HG03378 (cell line): ENCODE measurements at regions not wholly inside any gene's neighbourhood (a gene's known extent, or its start where the extent isn't known, plus 50 kb on each side); places are given as distances from the start of the nearest gene placed in this dataset.

Source experiments
- ATAC-seq: cut with Tn5 transposase; IDR thresholded peaks from one replicate; pipeline ENCODE4 v1.9.1; 2021; ENCODE audit warnings: mild to moderate bottlenecking, moderate library complexity; ENCODE audit not compliant: unreplicated experiment

GRCh38 chr10:61356354-61356753 lies 96.8 kb downstream of the TMEM26 start:
- no peak for ATAC-seq

DNA sequence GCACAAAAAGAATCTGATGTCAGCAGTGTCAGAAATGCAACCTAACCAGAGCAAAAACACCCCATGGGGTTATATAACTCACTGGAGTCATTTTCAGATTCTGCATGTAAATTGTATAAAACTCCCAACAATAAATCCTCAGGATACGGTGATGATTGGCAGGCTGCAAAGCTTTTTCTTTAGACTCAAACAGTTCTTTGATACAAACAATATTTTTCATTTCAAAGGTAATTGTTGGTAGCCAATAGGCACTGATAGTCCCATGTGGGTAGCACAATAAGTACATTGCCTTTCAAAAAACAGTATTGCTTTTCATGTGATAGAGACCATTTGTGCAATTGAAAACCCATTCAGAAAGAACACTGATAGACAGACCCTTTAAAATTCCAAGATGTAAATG lies 98.0 kb downstream of the TMEM26 start:
- ATAC-seq: no peak

DNA sequence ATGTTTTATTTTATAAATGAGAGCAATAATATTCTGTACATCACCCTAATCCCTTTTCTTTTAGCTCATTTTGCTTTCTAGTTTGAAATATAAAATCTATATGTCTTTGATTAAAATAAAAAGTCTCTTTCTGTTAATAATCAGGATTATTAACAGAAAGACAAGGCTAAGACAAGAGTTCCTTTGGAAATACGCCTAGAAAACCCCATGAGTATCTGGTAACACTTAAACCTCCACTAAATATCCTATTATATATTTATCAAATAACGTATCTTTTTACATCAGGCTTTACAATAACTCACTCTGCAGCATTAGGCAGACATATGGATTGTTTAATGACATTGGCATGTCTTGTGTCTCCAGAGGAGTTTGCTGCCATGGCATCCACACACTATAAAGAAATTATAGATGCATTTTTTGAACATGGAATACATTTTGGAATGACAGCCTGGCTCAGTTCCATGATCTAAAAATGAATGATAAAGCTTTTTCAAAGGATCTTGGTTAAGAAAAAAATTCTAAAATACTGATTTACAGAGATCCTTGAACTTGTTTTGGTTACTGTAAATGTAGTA lies 98.7 kb downstream of the TMEM26 start:
- ATAC-seq: no peak

- ATAC-seq: no peak
Measured at GRCh38 chr10:61350794-61351193, 102.4 kb downstream of the TMEM26 start.

- no peak for ATAC-seq
Measured at GRCh38 chr10:61350068-61350467, 103.1 kb downstream of the TMEM26 start.

DNA sequence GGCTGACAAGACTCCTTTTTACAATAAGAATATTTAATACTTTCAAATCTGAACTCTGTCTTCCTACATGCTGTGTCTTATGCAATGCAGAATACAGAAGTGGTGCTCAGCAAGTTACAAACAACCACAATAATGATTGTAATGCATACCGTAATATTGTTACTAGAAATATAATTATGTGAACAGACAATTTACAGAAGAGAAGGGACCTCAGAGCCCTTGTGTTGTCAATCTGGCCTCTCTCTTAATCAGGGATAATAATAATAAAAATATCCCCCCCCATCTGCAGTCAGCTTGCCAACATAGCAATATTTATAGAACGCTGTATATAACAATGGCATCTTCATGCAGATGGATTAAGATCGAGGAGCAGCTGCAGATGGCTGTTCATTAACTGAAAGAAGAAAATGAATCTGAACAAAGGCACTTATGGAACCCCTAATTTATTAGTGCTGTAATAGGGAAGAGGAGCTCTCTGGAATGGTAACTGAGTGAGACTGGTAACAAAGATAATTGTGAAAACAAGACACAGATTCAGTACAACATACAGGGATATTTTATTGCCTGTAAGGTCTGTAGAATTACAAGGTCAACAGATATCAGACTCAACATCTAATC lies 106.3 kb downstream of the TMEM26 start:
- ATAC-seq: no peak

DNA sequence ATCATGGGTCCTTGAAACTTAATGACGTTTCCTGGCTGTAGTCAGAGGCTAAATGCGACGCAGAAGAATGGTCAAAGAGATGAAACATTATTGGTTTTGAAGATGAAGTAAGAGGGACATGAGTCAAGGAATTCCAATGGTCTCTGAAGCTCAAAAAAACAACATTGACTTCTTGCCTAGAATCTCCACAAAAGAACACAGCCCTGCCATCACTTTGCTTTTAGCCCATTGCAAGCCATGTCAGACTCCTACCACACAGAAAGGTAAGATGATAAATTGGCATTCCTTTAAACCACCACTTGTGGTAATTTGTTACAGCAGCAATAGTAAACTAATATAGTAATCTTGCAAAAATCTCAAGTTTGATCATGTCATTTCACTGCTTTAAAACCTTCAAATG lies 109.4 kb downstream of the TMEM26 start:
- ATAC-seq: no peak

- no peak for ATAC-seq
Measured at GRCh38 chr10:61342858-61343572, 110.2 kb downstream of the TMEM26 start.

DNA sequence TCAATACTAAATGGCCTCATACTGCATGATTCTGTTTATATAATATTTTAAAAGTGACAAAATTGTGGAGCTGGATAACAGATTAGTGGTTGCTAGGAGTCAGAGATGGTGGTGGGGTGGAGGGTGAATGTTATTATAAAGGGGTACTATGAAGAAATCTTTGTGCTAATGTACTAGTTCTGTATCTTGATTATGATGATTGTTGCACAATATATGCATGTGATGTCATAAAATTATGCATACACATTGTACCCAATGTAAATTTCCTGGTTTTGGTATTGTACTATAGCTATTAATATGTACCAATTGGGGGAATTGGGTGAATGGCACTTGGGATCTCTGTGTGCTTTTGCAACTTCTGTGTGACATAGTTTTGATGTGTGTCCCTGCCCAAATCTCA lies 112.2 kb downstream of the TMEM26 start:
- ATAC-seq: no peak

DNA sequence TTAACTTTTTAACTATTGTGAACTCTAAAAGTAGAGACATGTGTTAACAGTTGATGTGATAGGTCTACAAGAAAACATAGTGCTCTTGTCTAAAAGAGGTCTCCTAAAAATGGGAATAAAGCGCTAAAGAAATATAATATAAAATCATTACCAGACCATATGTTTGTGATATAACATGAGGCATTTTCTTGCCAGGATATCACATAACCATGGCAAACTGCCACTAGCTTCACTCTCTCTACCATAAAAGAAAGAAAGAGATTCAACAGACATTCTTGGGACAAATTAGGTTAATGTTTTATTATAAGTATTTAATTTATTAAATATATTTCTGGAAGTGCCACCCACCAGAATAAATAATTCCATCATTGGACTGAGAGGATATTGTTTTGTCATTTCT lies 115.0 kb downstream of the TMEM26 start:
- ATAC-seq: no peak

- ATAC-seq: no peak
Measured at GRCh38 chr10:61337741-61338140, 115.4 kb downstream of the TMEM26 start.

DNA sequence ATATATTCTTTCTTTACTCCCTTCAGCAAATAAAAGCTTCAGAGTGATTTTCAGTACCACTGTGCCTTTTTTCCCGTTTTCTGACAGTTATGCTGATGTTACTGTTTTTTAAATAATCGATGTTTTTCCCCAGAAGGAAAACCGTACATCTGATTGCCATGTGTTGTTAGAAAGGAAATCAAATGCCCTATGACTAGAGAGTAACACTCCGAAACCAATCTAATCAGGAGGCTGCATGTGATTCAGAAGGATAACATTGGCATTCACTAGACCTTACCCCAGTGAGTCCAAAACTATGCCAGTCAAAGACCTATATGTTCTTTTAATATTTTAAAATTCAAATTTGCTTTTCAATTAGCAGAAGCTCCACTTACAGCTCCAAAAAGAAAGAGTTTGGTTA lies 116.3 kb downstream of the TMEM26 start:
- no peak for ATAC-seq

DNA sequence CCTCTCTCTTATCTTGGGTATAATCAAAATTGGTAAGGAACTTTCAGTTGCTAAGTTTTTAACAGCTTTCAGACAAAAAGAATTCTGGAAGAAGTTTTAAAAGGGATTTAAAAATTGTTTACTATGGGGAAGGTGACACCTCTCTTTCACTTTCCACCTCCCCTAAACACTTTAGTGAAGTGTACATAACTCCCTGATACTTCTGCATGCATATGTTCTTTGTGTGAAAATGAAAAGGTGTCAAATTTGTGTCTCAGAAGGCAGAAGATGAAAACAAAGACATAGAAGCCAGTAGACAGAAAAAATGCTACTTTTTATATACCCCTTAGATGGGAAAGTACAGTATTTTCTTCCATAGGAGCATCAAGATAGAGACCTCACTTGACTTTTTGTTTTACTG lies 117.8 kb downstream of the TMEM26 start:
- no peak for ATAC-seq

DNA sequence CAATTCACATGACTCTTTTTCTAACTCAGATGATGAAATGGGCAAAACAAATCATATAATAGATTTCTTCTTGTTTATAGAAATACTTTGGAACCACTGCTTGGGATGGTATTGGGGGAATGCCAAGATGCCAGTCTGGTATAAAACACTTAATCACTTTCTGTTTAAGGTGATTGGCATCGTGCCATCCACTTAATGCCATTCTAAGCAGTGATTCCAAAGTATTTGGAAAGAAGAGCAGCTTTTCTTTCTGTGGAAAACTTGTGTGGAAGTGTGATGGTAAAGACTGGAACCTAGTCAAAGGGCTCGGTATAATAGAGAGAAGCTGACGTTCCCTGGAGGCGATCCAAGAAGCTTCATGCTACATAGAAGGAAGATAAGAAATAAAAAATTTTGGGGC lies 120.6 kb downstream of the TMEM26 start:
- ATAC-seq: no peak

GRCh38 chr10:61330669-61331068 lies 122.5 kb downstream of the TMEM26 start:
- ATAC-seq: no peak

GRCh38 chr10:61329854-61330253 lies 123.3 kb downstream of the TMEM26 start:
- ATAC-seq: peak; percentile 86

- no peak for ATAC-seq
Measured at GRCh38 chr10:61325223-61325960, 127.8 kb downstream of the TMEM26 start.

GRCh38 chr10:61323726-61324125 lies 129.5 kb downstream of the TMEM26 start:
- ATAC-seq: no peak

DNA sequence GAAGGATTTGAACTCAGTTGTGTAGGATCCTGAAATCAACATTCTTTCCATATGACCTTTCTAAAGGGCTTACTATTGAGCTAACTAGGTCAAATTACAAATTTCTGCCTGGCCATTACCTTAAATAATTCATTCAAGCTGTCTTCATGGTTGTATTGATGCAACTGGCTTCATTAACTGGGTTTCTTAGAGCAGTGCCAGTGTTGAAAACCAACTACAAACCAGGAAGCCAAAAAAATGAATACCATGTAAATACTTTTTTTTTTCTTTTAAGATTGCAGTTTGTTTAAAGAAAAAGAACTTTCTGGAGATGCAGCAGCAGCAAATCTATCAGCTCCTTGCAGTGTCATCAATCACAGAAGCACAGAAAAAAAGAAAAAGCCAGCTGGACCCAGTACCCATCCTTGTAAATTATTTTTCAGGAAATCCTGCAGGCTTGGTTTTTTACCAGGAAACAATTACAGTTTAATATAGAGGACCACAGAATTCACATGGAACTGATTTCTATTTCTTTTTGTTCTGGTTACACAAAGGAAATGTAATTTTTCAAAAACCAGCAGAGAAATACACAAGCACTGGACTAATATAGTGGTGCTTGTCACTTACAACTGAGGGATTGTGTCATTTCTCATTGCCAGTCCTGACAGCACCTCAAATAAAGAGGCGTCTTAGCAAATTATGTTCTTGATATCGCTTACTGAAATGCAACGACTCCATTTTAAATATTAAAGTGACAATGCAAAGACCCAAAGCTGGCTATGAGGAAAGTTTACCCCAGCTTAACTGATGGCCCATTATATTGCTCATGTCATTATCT lies 131.9 kb downstream of the TMEM26 start:
- ATAC-seq: no peak

DNA sequence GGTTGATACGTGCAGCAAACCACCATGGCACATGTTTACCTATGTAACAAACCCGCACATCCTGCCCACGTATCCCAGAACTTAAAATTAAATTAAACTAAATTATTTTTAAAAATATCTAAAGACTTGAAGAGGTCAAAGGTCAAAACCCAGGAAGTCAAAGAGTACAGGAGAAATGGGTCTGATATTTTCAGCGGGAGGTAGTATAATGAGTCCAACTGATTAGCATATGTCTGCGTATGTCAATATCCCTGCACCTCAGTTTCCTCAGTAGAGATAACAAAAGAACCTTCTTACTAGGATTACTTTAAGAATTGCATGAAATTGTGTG lies 133.0 kb downstream of the TMEM26 start:
- ATAC-seq: no peak
